ENCODE measurements at regions not wholly inside any gene's neighbourhood (a gene's known extent, or its start where the extent isn't known, plus 50 kb on each side); places are given as distances from the start of the nearest gene placed in this dataset.

DNA sequence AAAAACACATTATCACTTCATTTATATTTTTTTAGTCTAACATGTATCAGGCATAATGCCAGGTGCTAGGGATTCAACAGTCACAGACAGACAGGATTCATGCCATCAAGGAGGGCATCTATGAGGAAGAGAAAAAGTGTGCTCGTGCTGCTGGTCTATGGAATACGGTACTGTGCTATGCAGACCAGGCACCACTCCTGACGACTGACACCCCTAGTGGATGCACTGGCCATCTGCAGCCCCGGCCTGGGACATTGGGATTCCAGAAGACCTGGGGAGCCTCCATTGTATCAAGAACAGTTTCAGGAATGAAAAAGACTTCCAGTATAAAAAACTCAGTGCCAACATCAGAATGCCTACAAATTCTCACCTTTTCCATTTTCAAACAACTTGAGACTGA lies 94.0 kb downstream of the KLF12 start:
- DNase-seq, result no peak

DNA sequence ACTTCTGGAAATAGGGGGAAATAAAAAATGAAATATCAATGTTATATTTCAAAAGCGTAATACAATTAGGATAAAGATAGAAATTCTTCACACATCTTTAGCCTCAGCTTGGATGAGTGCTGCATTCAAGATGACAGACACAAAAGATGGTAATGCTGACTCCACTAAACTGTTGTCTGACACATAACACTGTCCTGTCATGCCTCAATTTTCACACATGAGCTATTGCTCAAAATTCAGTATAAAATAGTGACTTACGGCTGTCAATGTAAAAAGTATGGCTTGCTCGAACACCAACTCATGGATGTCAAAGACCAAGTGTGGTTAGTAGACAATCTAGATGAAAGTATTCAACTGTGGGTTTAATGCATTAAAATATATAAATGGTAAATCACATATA lies 94.5 kb downstream of the KLF12 start:
- DNase-seq, result no peak

DNA sequence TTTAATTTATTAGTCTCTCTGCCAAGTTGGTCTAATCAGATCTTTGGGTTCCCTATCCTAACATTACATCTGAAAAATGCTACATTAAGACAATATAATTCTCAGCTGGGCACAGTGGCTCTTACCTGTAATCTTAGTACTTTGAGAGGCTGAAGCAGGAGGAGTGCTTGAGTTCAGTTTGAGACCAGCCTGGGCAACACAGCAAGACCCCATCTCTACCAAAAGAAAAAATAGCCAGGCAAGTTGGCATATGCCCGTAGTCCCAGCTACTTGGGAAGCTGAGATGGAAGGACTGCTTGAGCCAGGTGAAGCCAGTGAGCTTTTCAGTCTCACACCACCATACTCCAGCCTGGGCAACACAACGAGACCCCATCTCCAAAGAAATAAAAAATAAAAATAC lies 95.0 kb downstream of the KLF12 start:
- no peak for DNase-seq

DNA sequence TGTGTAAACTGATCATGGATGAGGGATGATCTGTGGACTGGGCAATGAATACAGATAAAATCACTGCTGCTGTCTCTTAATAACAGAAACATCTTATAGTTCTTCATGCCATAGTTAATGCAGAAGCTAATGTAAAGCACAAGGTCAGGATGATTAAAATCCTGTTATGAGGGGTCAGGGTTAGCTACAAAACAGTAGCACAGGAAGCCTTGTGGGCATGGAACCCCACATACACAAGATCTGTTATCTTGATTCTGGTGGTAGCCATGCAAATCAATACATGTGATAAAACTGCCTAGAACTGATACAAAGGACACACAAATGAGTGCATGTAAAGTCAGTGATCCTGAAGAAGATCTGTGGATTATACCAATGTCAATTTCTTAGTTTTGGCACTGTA lies 96.4 kb downstream of the KLF12 start:
- DNase-seq, result no peak

GRCh38 chr13:74036373-74036772 lies 97.8 kb downstream of the KLF12 start:
- no peak for DNase-seq

DNA sequence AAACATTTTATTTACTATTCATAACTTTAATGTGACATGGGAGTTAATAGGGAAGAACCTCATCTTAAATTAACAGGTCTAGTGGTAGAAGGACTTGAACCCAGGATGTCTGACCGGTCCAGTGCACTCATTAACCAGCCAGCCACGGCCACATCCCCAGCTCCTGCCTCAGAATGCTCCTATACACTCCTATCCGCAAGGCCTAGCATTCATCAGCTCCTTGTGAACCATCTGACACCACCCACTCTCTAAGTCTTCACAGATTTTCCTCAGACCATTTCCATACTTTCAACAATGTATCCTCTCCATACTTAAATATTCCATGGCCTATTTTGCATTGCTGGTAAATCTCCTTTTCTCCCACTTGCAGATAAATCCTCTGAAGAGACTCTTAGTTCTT lies 98.3 kb downstream of the KLF12 start:
- no peak for DNase-seq

DNA sequence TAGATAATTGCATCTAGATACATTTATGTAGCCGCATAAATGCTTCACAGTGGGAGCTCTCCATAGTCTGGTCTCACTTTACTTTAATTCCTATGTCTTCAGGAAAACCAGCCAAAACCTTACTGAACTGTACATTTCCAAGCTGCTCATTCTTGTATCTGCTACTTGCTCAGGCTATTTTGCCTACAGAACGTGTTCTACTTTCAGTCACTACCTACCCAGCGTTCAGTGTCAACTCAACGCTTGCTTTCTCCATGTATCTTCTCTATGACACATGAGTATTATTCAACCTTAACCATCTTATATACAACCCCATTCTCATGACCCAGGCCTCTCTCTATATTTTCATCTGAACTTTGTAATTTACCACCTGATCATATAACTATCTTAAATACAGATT lies 101.9 kb downstream of the KLF12 start:
- DNase-seq, result no peak

- DNase-seq, result no peak
Measured at GRCh38 chr13:74027161-74027779, 106.9 kb downstream of the KLF12 start.

DNA sequence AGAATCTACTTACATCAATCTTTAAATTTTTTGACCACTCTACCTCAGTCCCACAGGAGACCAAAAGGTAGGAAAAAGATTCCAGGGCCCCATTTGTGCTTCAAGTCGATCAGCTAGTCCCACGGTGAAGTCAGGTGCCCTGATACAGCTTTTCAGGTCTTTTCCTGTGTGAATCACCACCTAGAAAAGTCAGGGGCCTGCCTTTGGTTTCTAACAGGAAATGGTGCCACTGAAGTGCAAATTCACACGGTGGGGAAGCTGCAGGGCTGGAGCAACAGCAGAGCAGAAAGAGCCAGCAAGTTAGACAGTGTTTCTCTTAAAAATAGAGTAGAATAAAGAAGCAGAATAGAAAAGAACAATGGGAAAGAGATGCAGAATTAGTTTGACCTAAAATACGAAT lies 107.5 kb downstream of the KLF12 start:
- no peak for DNase-seq

GRCh38 chr13:74025369-74025768 lies 108.8 kb downstream of the KLF12 start:
- no peak for DNase-seq

DNA sequence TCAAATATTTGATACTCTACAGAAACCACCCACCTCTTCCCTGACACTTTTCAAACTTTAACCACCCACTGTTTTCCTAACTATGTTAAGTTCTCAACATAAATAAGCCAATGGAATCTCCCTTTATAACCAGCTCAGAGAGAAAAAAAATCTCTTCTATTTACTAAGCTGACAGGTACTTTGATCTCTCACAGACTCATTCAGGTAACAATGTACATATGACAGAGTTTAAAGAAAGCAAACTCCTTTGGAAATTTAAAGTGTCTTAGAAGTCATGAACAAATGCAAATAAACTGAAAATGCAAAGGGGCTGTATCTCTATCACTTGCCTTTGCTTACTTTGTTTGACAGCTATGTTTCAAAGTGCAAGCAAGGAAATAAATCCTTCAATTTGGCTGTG lies 109.3 kb downstream of the KLF12 start:
- no peak for DNase-seq

GRCh38 chr13:74024314-74024713 lies 109.9 kb downstream of the KLF12 start:
- no peak for DNase-seq

DNA sequence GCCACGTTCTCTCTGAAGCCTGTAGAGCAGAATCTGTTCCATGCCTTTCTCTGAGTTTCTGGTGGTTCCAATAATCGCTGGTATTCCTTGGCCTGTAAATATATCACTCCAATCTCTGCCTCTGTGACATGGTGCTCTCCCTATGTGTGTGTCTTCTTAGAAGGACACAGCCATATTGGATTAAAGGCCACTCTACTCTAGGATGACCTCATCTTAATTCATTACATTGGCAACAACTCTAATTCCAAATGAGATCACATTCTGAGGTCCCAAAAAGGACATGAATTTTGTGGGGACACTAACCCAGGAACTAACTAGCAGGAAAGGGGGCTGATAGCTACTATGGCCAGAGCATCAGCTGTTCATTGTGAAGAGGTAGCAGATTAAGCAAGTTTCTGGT lies 110.7 kb downstream of the KLF12 start:
- no peak for DNase-seq

- DNase-seq, result no peak
Measured at GRCh38 chr13:74021505-74021904, 112.7 kb downstream of the KLF12 start.

DNA sequence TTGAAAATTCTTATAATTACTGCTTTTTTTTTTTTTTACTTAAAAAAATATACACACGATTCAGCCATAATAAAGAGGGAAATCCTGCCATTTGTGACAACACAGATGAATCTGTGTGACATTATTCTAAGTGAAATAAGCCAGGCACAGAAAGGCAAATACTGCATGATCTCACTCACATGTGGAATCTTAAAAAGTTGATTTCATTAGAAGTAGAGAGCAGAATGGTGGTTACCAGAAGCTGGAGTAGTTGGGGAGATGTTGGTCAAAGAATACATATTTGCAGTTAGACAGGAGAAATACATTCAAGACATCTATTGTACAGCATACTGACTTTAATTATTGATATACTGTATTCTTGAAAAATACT lies 116.2 kb downstream of the KLF12 start:
- no peak for DNase-seq

DNA sequence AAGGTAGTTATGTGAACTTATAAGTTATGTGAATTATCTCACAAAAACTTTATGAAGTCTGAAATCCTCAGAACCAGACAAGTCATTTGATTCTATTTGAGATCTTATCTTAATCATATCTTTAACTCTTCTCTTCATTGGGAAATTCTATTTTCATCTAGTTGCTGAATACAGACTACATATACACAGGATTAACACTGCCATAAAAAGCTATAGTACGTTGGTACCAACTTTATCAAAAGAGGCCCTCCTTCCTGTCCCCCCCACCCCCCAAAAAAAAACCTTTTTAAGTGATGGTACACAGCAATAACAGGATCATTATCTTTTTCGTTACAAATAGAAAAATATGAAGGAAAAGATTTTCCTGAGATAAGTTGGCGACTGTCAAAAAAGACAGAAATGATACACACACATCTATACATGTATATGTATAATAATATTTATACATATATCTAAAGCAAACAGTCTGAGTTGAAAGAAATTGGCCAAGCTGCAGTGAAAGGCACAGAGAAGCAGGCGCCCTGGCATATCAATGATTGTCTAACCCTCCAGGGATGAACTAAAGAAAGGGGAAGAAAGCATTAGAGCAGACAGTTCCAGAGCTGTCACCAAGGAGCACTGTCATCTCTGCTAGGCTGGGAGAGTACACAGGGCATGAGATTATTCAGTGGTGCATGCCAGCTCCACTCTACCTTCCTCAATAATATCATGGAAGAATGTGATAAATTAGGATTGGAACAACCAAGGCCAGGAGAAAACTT lies 116.7 kb downstream of the KLF12 start:
- DNase-seq, result no peak

DNA sequence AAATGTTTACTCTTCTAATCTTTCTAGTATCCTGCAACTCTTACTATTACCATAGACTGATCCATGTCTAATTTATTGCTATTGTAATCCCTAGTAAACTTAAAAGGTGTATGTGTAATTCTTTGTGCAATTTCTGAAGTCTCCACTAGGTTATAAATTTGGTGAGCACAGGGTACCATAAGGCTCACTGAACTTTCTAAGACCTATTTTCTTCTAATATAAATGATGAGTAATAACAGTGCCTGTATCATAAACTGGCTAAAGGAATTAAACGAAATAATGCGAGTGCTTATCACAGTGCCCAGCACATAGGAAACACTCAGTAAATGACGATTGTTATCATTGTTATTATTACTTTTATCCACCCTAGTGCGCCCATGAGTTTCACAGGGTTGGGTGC lies 119.1 kb downstream of the KLF12 start:
- no peak for DNase-seq

GRCh38 chr13:74009100-74009668 lies 125.0 kb downstream of the KLF12 start:
- DNase-seq, result no peak

DNA sequence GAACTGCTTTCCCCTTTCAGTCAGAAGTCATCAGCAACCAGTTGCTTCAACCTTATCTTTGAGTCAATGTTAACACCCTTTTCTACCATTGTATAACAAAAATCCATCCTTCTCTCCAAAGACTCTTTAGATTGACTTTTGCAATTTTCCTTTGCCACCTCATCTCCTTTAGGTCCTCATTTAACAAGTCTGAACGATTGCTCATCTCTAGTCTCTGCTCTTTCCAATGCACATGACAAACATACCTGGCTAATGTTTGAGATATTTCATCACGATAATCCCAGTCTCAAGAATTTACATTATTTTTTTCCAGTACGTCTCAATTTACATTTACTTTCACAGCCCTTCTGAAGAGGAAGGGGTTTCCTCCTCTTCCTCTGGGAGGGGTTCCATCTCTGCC lies 127.5 kb downstream of the KLF12 start:
- DNase-seq, result no peak

GRCh38 chr13:74005320-74006157 lies 128.7 kb downstream of the KLF12 start:
- no peak for DNase-seq

DNA sequence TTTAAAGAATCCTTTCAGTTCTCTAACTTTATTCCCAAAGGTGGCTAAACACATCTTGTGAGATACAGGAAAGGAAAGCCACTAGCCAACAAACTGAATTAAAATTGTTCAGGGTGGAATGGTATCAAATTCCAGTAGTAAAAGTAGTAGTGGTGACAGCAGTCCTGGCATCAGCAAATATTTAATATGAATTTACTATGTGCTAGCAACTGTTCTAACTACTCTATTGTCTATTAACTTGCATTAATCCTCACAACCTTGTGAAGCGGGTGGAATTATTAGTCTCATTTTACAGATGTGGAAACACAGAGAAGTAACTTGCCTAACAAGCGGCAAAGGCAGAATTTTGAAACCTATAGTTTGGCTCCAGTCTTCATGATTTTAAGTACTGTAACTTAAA lies 130.1 kb downstream of the KLF12 start:
- no peak for DNase-seq

DNA sequence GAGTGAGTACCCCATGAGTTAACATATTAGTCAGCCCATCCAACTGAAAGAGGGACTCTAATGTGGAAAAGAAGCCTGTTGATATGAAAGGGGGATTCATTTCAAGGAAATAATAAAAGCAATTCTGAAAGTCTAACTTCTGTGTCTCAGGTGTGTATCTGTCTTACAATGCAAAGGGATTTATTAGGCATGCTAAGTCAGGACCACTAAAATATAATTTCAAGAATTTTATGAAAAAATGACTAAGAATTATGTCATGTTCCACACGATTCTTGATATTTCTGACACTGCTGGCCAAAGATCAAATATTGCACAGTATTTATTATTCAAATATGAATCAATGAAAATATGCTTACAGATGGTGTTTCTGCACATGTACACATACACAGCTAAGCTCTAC lies 130.8 kb downstream of the KLF12 start:
- DNase-seq, result no peak

DNA sequence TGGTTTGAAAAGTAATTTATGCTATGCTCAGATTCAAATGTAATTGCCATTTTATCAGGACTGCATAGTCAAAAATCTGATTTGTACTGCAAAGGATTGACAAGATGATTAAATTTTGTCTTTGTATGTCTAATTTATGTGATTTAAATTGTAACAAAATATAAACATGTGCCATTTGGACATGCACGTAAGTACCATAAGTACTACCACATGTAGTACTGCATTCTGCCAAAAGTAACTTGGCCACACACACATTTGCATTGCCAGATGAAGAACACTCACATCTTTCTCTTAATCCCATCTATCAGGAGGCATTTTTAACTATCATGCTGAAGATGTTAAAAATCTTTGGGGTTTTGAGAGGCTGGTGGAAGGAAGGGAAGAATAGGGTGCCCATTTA lies 133.3 kb downstream of the KLF12 start:
- no peak for DNase-seq

DNA sequence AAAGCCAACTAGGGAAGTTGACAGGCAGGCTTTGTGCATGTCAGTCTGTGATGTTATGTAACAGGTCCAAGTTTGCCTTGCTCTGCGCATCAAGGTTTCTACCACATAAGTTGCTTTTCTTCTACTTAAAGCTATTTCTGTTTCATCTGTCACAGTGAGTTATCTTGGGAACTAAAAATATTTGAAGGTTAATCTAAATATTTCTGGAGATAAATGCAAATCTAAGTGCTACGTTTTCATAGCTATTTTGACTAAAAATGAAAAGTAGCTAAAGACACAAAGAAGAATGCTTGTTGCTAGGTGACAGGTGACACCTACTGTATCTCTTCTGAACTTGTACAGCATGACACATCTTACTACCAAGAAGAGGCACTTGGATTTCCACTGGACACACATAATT lies 135.6 kb downstream of the KLF12 start:
- no peak for DNase-seq

All from NCI-H1092 (cell line).